GM19023 (cell line): ENCODE measurements at regions not wholly inside any gene's neighbourhood (a gene's known extent, or its start where the extent isn't known, plus 50 kb on each side); places are given as distances from the start of the nearest gene placed in this dataset.
"Not testable (repeated sequence)": the region's sequence is repeated elsewhere in the genome, so short reads cannot be mapped to it uniquely, and the experiment has no call there.

Experiments
- ATAC-seq: cut with Tn5 transposase; IDR thresholded peaks from one replicate; pipeline ENCODE4 v1.9.1; 2021; ENCODE audit warnings: mild to moderate bottlenecking, moderate library complexity; ENCODE audit not compliant: unreplicated experiment

- no peak for ATAC-seq
Observed at GRCh38 chr9:129547063-129547462, 73.8 kb downstream of the C9orf50 start.

GRCh38 chr9:129545876-129546275 lies 75.0 kb downstream of the C9orf50 start:
- not testable (repeated sequence) for ATAC-seq

GRCh38 chr9:129544761-129545160 lies 76.1 kb downstream of the C9orf50 start:
- ATAC-seq = no peak

GRCh38 chr9:129542741-129543140 lies 78.2 kb downstream of the C9orf50 start:
- ATAC-seq = no peak

- no peak for ATAC-seq
Observed at GRCh38 chr9:129541270-129541669, 79.6 kb downstream of the C9orf50 start.

- ATAC-seq = no peak
Observed at GRCh38 chr9:129539446-129539845, 81.5 kb downstream of the C9orf50 start.

- ATAC-seq = not testable (repeated sequence)
Observed at GRCh38 chr9:129531860-129532402, 89.0 kb downstream of the C9orf50 start.

GRCh38 chr9:129527955-129528354 lies 92.9 kb downstream of the C9orf50 start:
- not testable (repeated sequence) for ATAC-seq

GRCh38 chr9:129525656-129526196 lies 95.2 kb downstream of the C9orf50 start:
- no peak for ATAC-seq

- no peak for ATAC-seq
Observed at GRCh38 chr9:129524582-129525270, 96.2 kb downstream of the C9orf50 start.

- ATAC-seq = no peak
Observed at GRCh38 chr9:129523943-129524581, 96.8 kb downstream of the C9orf50 start.

GRCh38 chr9:129522351-129522750 lies 98.5 kb downstream of the C9orf50 start:
- ATAC-seq = no peak

- ATAC-seq = no peak
Observed at GRCh38 chr9:129520082-129520481, 100.8 kb downstream of the C9orf50 start.

- ATAC-seq = no peak
Observed at GRCh38 chr9:129518074-129518473, 102.8 kb downstream of the C9orf50 start.

GRCh38 chr9:129517006-129517405 lies 103.9 kb downstream of the C9orf50 start:
- ATAC-seq = no peak

- no peak for ATAC-seq
Observed at GRCh38 chr9:129514891-129515290, 106.0 kb downstream of the C9orf50 start.

- no peak for ATAC-seq
Observed at GRCh38 chr9:129514497-129514867, 106.4 kb downstream of the C9orf50 start.

GRCh38 chr9:129513856-129514496 lies 106.9 kb downstream of the C9orf50 start:
- ATAC-seq = no peak

- ATAC-seq = no peak
Observed at GRCh38 chr9:129513282-129513681, 107.6 kb downstream of the C9orf50 start.

- ATAC-seq = no peak
Observed at GRCh38 chr9:129511285-129511900, 109.5 kb downstream of the C9orf50 start.

GRCh38 chr9:129509533-129509928 lies 111.4 kb downstream of the C9orf50 start:
- no peak for ATAC-seq
